ENCODE measurements at regions not wholly inside any gene's neighbourhood (a gene's known extent, or its start where the extent isn't known, plus 50 kb on each side); places are given as distances from the start of the nearest gene placed in this dataset.

DNA sequence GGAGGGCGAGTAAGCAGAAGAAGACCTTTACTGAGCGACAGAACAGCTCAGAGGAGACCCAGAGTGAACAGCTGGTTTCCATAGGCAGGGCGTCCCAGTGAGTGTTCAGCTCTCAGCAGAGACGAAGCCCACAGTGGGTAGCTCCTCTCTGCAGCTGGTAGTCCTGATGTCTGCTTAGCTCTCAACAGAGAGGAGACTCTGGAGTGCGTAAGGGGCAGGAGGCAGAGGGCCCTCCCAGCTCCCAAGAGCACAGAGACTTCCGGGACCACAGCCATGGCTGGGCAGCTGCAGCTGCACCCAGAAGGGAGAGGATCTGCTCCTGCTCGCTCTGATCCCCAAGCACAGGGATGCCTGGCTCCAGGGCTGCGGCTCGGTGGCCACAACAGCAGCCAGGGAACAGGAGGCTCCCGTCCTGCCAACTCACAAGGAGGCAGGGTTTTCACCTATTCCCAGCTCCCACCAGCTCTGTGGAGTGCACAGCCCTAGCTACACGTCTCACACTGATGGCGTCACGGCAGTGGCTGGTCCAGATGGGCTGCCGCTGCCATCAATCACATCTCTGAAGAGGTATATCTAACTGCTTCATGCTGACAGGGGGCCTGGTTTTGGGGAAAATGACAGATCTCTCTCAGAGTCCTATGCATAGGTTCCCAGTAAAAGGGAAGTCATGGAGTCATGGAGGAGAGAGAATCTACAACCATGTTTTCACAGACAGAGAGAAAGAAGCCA, 2660.1 kb upstream of the PCDH20 start:
- TF ChIP-seq GATA2 (IDR thresholded peaks at IDR 0.05; ENCODE audit: low read depth, low read length) (no peak), GATA3 (IDR thresholded peaks at IDR 0.05; ENCODE audit: low read depth, low read length) (no peak)

DNA sequence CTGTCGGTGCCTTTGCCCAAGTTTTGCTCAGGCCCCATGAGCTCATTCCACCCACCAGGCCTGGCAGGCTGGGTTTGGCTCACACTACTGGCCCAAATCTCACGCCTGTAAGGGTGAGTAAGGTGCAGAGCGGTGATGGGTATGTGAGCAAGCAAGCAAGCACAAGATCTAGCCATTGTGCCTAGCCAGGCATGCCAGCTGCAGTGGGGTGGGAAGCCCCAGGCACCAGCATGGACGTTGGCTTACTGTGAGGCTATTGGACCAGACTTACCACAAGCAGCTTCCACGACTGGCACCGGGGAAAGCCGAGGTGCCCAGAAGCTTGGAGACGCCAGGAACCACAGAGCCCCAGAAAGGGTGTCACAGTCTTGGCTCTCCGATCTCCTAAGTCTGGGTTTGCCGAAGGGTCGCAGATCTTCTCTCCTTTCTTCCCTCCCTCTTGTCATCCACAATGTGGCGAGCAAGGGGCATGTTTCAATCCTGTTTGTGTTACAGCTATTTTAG, 2659.4 kb upstream of the PCDH20 start:
- TF ChIP-seq GATA3 (IDR thresholded peaks at IDR 0.05; ENCODE audit: low read depth, low read length) (no peak), GATA2 (IDR thresholded peaks at IDR 0.05; ENCODE audit: low read depth, low read length) (no peak)

DNA sequence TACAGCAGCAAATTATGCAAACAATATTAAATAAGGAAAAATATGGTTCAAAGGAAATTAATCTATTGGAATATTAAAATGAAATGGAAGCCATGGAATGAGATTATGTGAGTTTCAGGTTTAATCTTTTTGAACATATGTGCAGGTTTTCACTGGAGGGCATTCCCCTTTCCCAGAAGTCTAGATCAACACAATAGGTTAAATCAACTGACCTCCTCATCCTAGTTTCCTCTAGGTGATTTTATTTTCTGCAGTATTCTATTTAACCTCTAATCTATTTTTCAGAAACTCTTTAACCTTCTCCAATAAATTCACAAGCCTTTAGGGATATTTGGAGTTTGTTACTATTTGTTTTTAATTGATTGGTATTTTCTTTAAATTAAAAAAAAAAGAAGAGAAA, 2657.6 kb upstream of the PCDH20 start:
- TF ChIP-seq GATA2 (IDR thresholded peaks at IDR 0.05; ENCODE audit: low read depth, low read length), result no peak
- TF ChIP-seq GATA3 (IDR thresholded peaks at IDR 0.05; ENCODE audit: low read depth, low read length), result no peak

DNA sequence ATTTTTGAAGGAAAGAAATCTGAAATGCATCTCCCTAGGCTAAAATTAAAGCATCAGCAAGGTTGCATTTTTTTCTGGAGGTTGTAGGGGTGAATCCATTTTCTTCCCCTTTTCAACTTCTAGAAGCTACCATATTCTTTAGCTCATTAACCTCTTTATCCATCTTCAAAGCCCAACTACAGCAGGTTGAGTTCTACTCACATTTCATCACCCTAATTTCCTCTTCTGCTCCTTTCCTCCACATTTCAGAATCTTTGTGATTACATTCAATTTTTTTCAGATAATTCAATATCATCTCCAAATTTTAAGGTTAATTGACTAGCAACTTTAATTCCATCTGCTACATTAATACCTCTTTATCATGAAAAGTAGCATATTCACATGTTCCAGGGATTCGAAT, 2655.7 kb upstream of the PCDH20 start:
- TF ChIP-seq GATA2 (IDR thresholded peaks at IDR 0.05; ENCODE audit: low read depth, low read length), result no peak
- TF ChIP-seq GATA3 (IDR thresholded peaks at IDR 0.05; ENCODE audit: low read depth, low read length), result no peak

DNA sequence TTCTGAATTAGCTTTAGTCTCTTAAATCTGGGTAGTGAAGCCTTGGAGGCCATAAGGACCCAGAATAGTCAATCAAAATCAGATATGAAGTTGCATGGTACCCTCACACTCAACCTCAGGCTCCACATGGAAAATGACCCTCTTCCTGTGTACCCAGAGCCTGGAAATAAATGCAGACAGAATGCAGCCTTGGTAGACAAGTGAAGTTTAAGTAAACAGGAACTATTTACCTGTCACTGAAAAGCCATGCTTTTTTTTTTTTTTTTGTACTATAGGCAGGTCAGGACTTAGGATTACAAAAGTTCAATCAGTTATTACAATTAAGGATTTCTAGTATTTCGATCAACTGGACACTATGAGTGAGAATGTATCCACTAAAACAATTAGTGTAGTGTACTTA, 2654.2 kb upstream of the PCDH20 start:
- TF ChIP-seq GATA2 (IDR thresholded peaks at IDR 0.05; ENCODE audit: low read depth, low read length) (no peak), GATA3 (IDR thresholded peaks at IDR 0.05; ENCODE audit: low read depth, low read length) (no peak)

DNA sequence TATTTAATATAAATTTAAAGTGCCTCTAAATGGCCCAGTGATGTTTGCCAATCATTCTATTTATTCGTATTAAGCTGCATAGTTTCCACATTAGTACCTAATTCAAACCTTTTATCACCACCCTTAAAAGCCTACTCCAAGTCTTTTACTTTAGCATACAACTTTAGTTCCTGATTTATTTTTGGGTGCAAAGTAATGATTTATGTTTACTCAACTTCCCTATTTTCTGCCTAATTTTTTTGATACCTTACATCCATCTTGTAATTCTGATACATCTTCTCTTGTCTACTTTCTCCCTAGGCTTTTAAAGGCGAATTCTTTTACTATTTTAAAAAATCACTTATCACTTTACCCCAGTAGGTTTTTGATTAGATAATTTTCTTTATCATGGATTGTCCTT, 2651.1 kb upstream of the PCDH20 start:
- TF ChIP-seq GATA2 (IDR thresholded peaks at IDR 0.05; ENCODE audit: low read depth, low read length) (no peak), GATA3 (IDR thresholded peaks at IDR 0.05; ENCODE audit: low read depth, low read length) (no peak)

DNA sequence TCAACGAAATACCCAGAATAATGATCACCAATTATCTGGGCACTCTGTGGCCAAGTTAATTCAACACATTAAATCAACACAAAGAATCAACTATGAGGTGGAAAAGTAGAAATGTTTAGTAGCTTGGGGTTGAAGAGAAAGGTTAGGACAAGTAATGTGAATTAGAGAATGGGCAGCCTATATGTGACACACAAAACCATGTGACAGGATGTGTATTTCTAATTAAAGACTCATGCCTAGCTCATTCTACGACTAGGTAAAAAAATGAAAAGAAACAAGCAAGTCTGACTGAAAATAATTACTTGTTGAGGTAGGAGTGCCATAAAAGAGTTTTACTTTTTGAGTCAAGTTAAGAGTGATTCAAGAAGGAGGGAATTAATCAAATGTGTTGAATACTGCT, 2646.0 kb upstream of the PCDH20 start:
- no peak for TF ChIP-seq GATA3 (IDR thresholded peaks at IDR 0.05; ENCODE audit: low read depth, low read length)
- TF ChIP-seq GATA2 (IDR thresholded peaks at IDR 0.05; ENCODE audit: low read depth, low read length), result no peak

DNA sequence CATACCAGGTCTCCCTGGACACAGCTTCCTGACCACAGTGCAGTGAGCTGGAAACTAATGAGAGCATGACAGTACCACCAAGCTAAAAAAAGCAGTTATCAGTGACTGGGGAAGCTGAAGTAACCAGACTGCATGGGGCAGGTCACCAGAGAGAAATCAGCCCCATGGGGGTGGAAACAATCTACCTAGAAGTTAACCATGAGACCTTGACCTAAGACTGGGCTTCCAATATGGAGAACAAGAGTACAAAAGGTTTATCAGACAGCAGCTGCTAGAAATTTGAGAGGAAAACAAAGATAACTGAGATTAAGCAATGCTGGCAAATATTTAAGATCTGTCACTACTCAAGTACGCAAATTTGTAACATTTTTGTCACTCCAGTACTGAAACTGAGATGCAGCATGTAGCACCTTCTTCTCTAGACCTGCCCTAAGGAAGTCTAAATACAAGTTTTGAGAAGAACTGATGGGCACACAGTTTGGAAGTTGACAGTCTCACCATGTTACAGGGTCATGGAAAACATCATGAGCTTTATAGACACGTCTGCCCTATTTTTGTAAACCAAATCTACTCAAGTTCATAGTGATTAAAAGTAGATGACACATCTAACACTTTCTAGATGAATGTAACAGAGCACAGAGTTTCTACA, 2641.8 kb upstream of the PCDH20 start:
- no peak for TF ChIP-seq GATA3 (IDR thresholded peaks at IDR 0.05; ENCODE audit: low read depth, low read length)
- no peak for TF ChIP-seq GATA2 (IDR thresholded peaks at IDR 0.05; ENCODE audit: low read depth, low read length)

DNA sequence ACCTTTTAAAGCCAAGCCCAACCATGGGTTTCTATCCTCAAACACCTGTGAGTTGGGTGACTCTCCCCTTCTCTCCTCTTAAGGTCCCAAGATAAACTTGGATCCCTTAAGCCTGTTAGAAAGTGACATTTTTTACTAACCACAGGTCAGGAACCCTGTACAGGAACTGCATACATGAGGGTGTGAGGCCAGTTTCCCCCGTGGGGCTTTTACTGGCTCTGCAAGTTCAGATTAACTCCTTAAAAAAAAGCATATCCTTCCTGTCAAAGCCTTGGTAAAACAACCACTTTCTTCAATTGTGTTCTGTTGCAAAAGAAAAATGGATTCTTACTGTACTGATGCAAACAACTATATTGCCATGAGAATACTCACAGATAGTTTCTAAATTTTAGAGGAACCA, 2638.7 kb upstream of the PCDH20 start:
- no peak for TF ChIP-seq GATA2 (IDR thresholded peaks at IDR 0.05; ENCODE audit: low read depth, low read length)
- no peak for TF ChIP-seq GATA3 (IDR thresholded peaks at IDR 0.05; ENCODE audit: low read depth, low read length)

DNA sequence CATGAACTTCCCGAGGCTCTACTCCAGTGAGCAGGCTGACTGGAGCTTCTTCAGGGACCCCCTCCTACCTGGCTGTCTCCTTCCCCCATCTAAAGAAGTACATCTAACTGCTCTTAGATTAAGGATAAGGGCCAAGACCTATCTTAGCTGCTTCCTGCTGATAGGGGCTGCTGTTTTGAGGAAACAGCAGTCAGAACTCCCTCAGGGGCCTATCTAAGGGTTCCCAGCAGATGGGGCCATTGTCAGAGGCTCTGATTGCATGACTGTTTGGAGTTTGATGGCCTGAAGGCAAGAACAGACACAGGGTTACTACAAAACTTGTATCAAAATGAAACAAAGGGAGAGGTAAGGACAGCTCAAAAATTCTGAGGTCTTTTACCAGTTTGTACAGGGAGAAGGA, 2636.9 kb upstream of the PCDH20 start:
- TF ChIP-seq GATA3 (IDR thresholded peaks at IDR 0.05; ENCODE audit: low read depth, low read length) (no peak), GATA2 (IDR thresholded peaks at IDR 0.05; ENCODE audit: low read depth, low read length) (no peak)

DNA sequence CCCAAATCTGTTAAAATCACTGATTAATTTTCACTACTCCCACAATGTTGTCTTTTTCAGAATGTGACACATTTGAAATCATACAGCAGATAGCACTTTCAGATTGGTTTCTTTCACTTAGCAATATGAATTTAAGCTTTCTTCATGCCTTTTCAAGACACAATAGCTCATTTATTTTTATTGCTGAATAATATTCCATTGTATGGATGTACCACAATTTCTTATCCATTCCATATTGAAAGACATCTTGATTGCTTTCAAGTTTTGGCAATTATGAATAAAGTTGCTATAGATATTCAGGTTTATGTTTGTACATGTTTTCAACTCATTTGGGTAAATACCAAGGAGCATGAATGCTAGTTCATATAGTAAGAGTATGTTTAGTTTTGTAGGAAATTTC, 2635.6 kb upstream of the PCDH20 start:
- TF ChIP-seq GATA3 (IDR thresholded peaks at IDR 0.05; ENCODE audit: low read depth, low read length) (no peak), GATA2 (IDR thresholded peaks at IDR 0.05; ENCODE audit: low read depth, low read length) (no peak)

DNA sequence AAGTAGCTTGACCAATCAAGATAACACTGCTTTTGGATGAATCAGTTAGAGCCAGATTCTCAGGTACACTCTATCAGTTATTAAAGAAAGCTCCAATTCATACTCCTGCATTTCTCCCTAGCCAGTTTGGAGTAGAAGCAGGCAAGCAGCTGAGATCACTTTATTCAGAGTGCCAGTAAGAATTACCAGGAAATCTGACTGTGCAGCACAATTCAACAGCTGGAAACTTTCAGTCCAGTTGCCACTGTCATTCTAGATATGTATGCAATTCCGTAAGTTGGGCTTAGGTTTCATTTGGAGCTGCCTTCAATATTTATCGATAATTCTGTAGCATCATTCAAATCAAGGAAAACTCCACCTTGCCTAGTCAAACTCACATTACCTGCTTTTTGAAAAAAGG, 2625.6 kb upstream of the PCDH20 start:
- TF ChIP-seq GATA2 (IDR thresholded peaks at IDR 0.05; ENCODE audit: low read depth, low read length), result no peak
- no peak for TF ChIP-seq GATA3 (IDR thresholded peaks at IDR 0.05; ENCODE audit: low read depth, low read length)

DNA sequence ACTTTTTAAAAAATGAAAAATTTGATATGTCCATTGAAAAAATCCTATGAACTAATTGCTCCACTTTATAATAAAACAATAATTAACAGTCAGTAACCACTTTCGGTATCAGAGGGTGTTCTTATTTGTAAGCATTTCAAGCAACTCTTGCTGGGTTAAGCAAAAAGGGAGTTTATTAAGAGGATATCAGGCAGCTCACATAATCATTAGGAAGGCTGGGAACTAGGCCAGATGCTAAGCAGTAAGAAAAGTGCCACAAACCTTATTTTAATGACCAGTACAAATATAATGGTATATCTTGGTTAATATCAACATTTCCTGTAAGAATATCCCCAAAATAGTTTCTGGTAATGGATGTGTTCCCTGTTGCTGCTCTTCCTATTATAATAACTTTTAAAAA, 2618.3 kb upstream of the PCDH20 start:
- TF ChIP-seq GATA2 (IDR thresholded peaks at IDR 0.05; ENCODE audit: low read depth, low read length) (no peak), GATA3 (IDR thresholded peaks at IDR 0.05; ENCODE audit: low read depth, low read length) (no peak)

DNA sequence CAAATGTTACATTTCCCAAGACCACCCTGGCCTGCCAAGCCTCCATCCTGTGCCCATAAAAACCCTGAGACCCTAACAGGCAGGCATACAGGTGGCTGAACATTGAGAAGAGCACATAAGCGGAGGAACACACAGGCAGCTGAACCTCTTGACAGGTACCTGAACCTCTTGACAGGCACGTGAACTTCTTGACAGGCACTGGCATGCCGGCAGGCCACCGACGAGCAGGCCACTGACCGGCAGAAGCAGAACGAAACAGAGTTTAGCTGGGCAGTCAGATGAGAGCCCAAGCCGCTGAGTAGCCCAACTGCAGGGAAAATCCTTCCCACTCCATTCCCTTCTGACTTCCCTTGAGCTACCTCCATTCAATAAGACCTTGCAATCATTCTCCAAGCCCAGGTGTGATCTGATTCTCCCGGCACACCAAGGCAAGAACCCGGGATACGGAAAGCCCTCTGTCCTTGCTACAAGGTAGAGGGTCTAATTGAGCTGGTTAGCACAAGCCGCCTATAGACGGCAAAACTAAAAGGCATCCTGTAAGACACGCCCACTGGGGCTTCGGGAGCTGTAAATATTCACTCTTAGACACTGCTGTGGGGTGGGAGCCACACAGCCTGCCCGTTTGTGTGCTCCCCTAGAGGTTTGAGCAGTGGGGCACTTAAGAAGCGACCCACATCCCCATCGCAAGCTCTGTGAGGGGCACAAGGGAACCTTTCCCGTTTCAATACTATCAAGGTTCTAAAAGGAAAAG, 2613.9 kb upstream of the PCDH20 start:
- no peak for TF ChIP-seq GATA3 (IDR thresholded peaks at IDR 0.05; ENCODE audit: low read depth, low read length)
- no peak for TF ChIP-seq GATA2 (IDR thresholded peaks at IDR 0.05; ENCODE audit: low read depth, low read length)
